NB4 (cell line): ENCODE measurements at regions not wholly inside any gene's neighbourhood (a gene's known extent, or its start where the extent isn't known, plus 50 kb on each side); places are given as distances from the start of the nearest gene placed in this dataset.

Experiments used
- DNase-seq: peaks from one replicate; pipeline ENCODE4 v3.0.0; 2010; ENCODE audit warnings: low read depth
- H3K4me3 ChIP-seq: one replicate; pipeline ENCODE4 v1.5.1; 2011; ENCODE audit warnings: mild to moderate bottlenecking, low read depth, low read length, moderate library complexity
- MYC ChIP-seq: IDR thresholded peaks from 2 replicates; pipeline ENCODE4 v1.6.1; 2011; ENCODE audit warnings: low read depth, low read length
- POLR2A ChIP-seq: IDR thresholded peaks from 2 replicates; pipeline ENCODE4 v1.6.1; 2011; ENCODE audit warnings: mild to moderate bottlenecking; ENCODE audit not compliant: insufficient read length; ENCODE audit errors: extremely low read depth
- TF ChIP-seq, protein P1 (sequence below): IDR thresholded peaks from 2 replicates; pipeline ENCODE4 v1.6.1; 2011; ENCODE audit warnings: low read depth, low read length
- TF ChIP-seq, protein P2 (sequence below): IDR thresholded peaks from one replicate; pipeline ENCODE4 v1.5.1; 2012; ENCODE audit warnings: low read depth, low read length

- no peak overlapping the region for H3K4me3 ChIP-seq
- no peak for DNase-seq
- TF ChIP-seq POLR2A = no peak
- no peak for TF ChIP-seq MYC
- TF ChIP-seq, protein P1, sequence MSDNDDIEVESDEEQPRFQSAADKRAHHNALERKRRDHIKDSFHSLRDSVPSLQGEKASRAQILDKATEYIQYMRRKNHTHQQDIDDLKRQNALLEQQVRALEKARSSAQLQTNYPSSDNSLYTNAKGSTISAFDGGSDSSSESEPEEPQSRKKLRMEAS = no peak
- TF ChIP-seq, protein P2, sequence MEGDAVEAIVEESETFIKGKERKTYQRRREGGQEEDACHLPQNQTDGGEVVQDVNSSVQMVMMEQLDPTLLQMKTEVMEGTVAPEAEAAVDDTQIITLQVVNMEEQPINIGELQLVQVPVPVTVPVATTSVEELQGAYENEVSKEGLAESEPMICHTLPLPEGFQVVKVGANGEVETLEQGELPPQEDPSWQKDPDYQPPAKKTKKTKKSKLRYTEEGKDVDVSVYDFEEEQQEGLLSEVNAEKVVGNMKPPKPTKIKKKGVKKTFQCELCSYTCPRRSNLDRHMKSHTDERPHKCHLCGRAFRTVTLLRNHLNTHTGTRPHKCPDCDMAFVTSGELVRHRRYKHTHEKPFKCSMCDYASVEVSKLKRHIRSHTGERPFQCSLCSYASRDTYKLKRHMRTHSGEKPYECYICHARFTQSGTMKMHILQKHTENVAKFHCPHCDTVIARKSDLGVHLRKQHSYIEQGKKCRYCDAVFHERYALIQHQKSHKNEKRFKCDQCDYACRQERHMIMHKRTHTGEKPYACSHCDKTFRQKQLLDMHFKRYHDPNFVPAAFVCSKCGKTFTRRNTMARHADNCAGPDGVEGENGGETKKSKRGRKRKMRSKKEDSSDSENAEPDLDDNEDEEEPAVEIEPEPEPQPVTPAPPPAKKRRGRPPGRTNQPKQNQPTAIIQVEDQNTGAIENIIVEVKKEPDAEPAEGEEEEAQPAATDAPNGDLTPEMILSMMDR = no peak
Observed at GRCh38 chr4:166493924-166494345, 620.9 kb downstream of the TLL1 start.

DNA sequence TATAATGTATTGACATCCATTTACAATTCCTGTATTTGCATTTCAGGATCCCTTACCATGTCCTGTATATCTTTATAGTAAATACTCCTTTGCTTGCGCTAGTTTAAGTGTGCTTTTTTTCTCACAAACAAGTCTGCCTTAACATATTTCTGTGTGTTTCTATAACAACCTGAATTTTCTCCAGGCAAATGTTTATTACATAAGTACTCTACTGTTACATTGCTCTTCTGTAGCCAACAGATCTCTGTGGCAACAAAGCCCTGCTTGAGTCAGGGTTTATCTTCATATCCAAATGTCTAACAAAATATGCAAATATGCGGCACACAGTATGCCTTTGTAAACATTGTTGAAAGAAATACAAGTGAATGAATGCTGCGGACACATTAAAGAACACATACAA is 625.5 kb downstream of the TLL1 start:
- no peak for DNase-seq
- TF ChIP-seq, protein P1 = no peak
- TF ChIP-seq MYC (no peak), POLR2A (no peak)
- TF ChIP-seq, protein P2 = no peak
- no peak overlapping the region for H3K4me3 ChIP-seq

GRCh38 chr4:166499820-166500219 is 626.8 kb downstream of the TLL1 start:
- no peak overlapping the region for H3K4me3 ChIP-seq
- TF ChIP-seq MYC (no peak), POLR2A (no peak)
- TF ChIP-seq, protein P1 = no peak
- TF ChIP-seq, protein P2 = no peak
- peak; percentile 7 for DNase-seq

- peak; percentile 32 for DNase-seq
- TF ChIP-seq, protein P2 = peak; percentile 65
- TF ChIP-seq, protein P1 = no peak
- TF ChIP-seq POLR2A = no peak
- TF ChIP-seq MYC = no peak
- H3K4me3 ChIP-seq = no peak overlapping the region
Observed at GRCh38 chr4:166501941-166502382, 628.9 kb downstream of the TLL1 start.

GRCh38 chr4:166502660-166503059 is 629.6 kb downstream of the TLL1 start:
- TF ChIP-seq, protein P2 = no peak
- TF ChIP-seq, protein P1 = no peak
- TF ChIP-seq MYC = no peak
- no peak for TF ChIP-seq POLR2A
- DNase-seq = no peak
- no peak overlapping the region for H3K4me3 ChIP-seq
